ENCODE measurements at regions not wholly inside any gene's neighbourhood (a gene's known extent, or its start where the extent isn't known, plus 50 kb on each side); places are given as distances from the start of the nearest gene placed in this dataset.

DNA sequence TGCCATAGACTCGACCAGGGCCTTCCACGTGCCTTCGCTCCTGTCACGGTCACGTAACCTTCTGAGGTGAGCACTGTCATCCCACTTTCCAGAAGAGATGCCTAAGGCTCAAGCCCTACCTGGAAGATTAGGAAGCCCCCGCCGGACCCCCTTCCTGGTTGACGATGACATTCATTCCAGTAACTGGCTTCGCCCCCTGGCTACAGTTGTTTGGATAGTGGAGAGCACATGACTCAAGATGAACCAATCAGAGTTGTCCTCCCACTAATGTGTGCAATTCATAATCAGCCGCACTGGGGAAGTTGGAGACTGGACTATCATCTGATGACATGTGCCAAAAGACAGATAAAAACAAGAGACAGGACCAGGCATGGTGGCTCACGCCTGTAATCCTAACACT is 104.0 kb upstream of the GJB5 start:
- no peak overlapping the region for H4K91ac ChIP-seq (ENCODE audit: insufficient read length, low read depth, low read length)
- H2AK5ac ChIP-seq (ENCODE audit: insufficient read length, low read length) = no peak overlapping the region
- H3K27me3 ChIP-seq (ENCODE audit: insufficient read depth, low read length) = no peaks in the 10 kb centered on the region
- no peak overlapping the region for H3K18ac ChIP-seq (ENCODE audit: insufficient read length, low read depth, low read length)
- no peak overlapping the region for H2BK120ac ChIP-seq (ENCODE audit: low read depth, low read length, poor library complexity, severe bottlenecking)
- no peaks in the 10 kb centered on the region for H4K20me1 ChIP-seq (ENCODE audit: control insufficient read depth, insufficient read depth, insufficient read length)
- Mint-ChIP-seq H3K9me3 (no peaks in the 10 kb centered on the region), H3K27me3 (ENCODE audit: low read depth) (peaks cover 27% of the 10 kb centered on the region), H3K4me1 (peaks cover 24 to 28% of the 10 kb centered on the region in 2 experiments), H3K27ac (no peak overlapping the region), H3K4me3 (no peak overlapping the region), H3K36me3 (ENCODE audit: insufficient read depth in 1 of 3, low read depth in 3 of 3) (no peaks in the 10 kb centered on the region)
- H3K27ac ChIP-seq (ENCODE audit: insufficient read length, low read depth, low read length) = no peak overlapping the region
- H2BK12ac ChIP-seq (ENCODE audit: insufficient read length, low read depth, low read length) = no peak overlapping the region
- H3K56ac ChIP-seq (ENCODE audit: insufficient read length, low read depth, low read length) = no peak overlapping the region
- no peak overlapping the region for H4K5ac ChIP-seq (ENCODE audit: insufficient read length, low read depth, low read length)
- H3K79me2 ChIP-seq (ENCODE audit: insufficient read depth, low read length) = no peaks in the 10 kb centered on the region
- no peak overlapping the region for H3K9ac ChIP-seq (ENCODE audit: extremely low read depth, insufficient read length, low read length)
- peaks cover 12% of the 10 kb centered on the region; the same call in 1 of the 2 replicates for H3K4me1 ChIP-seq (ENCODE audit: insufficient read depth, low read length)
- WGBS (ENCODE audit: extremely low coverage, insufficient read length, low lambda C conversion rate) = no CpG with 5 or more reads among the region's 11 CpGs
- H2BK20ac ChIP-seq (ENCODE audit: low read depth, low read length, poor library complexity, severe bottlenecking) = no peak overlapping the region
- H2BK5ac ChIP-seq (ENCODE audit: insufficient read length, low read length) = no peak overlapping the region
- H2BK15ac ChIP-seq (ENCODE audit: low read depth, low read length) = no peak overlapping the region
- no peaks in the 10 kb centered on the region for H3K79me1 ChIP-seq (ENCODE audit: insufficient read depth, low read depth, low read length, poor library complexity, severe bottlenecking)
- no peak overlapping the region for H3K14ac ChIP-seq (ENCODE audit: insufficient read depth, low read length)
- no peak overlapping the region for H3T11ph ChIP-seq (ENCODE audit: low read length)
- H2AFZ ChIP-seq (ENCODE audit: low read length) = no peak overlapping the region
- H4K8ac ChIP-seq (replicated peaks; ENCODE audit: insufficient read length, low read depth, low read length) = no peak overlapping the region
- no peak for DNase-seq
- TF ChIP-seq, protein P1, sequence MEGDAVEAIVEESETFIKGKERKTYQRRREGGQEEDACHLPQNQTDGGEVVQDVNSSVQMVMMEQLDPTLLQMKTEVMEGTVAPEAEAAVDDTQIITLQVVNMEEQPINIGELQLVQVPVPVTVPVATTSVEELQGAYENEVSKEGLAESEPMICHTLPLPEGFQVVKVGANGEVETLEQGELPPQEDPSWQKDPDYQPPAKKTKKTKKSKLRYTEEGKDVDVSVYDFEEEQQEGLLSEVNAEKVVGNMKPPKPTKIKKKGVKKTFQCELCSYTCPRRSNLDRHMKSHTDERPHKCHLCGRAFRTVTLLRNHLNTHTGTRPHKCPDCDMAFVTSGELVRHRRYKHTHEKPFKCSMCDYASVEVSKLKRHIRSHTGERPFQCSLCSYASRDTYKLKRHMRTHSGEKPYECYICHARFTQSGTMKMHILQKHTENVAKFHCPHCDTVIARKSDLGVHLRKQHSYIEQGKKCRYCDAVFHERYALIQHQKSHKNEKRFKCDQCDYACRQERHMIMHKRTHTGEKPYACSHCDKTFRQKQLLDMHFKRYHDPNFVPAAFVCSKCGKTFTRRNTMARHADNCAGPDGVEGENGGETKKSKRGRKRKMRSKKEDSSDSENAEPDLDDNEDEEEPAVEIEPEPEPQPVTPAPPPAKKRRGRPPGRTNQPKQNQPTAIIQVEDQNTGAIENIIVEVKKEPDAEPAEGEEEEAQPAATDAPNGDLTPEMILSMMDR (conservative IDR thresholded peaks at IDR 0.05) = no peak
- H3K9me3 ChIP-seq (ENCODE audit: control insufficient read depth, low read depth, low read length) = no peaks in the 10 kb centered on the region
- no peak overlapping the region for H3K4me2 ChIP-seq (ENCODE audit: insufficient read depth, insufficient read length, low read length)
- H3K4ac ChIP-seq (ENCODE audit: low read depth, low read length) = no peak overlapping the region
- H3K23me2 ChIP-seq (ENCODE audit: insufficient read length, low read depth, low read length, poor library complexity, severe bottlenecking) = no peaks in the 10 kb centered on the region
- H3K23ac ChIP-seq (ENCODE audit: insufficient read length, low read depth, low read length) = no peak overlapping the region

Data from H9 (cell line).